Coronary artery (tissue), 2 donors: ENCODE measurements at regions not wholly inside any gene's neighbourhood (a gene's known extent, or its start where the extent isn't known, plus 50 kb on each side); places are given as distances from the start of the nearest gene placed in this dataset.

ENCODE experiments used
- DNase-seq: peaks from one replicate; pipeline ENCODE4 v3.0.0-alpha.2; 2017; ENCODE audit warnings: low spot score
- H3K27ac ChIP-seq, 2 donors: fragments of 200-600 bp; sonication (generic); one replicate each; pipeline ENCODE4 v1.5.1; 2016 to 2019
- H3K4me3 ChIP-seq: fragments of 200-600 bp; sonication (generic); 2 replicates; pipeline ENCODE4 v1.5.1; 2016; ENCODE audit warnings: mild to moderate bottlenecking, moderate library complexity
- TF ChIP-seq, protein P1 (sequence below): fragments of 200-600 bp; sonication (generic); IDR thresholded peaks from one replicate; pipeline ENCODE4 v1.5.1; 2019; ENCODE audit warnings: antibody characterized with exemption

- no peak overlapping the region for H3K4me3 ChIP-seq
- no peak for DNase-seq
- H3K27ac ChIP-seq: no peak overlapping the region
- TF ChIP-seq, protein P1, sequence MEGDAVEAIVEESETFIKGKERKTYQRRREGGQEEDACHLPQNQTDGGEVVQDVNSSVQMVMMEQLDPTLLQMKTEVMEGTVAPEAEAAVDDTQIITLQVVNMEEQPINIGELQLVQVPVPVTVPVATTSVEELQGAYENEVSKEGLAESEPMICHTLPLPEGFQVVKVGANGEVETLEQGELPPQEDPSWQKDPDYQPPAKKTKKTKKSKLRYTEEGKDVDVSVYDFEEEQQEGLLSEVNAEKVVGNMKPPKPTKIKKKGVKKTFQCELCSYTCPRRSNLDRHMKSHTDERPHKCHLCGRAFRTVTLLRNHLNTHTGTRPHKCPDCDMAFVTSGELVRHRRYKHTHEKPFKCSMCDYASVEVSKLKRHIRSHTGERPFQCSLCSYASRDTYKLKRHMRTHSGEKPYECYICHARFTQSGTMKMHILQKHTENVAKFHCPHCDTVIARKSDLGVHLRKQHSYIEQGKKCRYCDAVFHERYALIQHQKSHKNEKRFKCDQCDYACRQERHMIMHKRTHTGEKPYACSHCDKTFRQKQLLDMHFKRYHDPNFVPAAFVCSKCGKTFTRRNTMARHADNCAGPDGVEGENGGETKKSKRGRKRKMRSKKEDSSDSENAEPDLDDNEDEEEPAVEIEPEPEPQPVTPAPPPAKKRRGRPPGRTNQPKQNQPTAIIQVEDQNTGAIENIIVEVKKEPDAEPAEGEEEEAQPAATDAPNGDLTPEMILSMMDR: no peak
Measured at GRCh38 chr10:2716596-2716995, 350.8 kb upstream of the PFKP start.

DNA sequence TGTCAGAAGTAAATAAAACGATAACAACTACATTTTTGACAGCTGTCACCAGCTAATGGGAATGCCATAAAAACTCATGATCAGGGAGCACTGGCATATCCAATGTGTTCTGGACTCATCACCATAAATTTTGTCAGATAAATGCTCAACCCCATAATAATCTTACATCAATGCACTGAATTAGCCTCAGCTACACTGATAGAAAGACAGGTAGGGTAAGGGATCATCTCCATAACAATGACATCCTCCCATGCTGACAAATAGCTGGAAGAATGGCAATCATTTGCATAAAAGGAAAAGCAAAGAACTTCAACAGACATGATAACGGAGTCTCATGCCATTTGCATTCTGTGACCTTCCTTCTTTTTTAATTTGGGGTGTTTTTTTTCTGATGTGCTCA lies 352.8 kb upstream of the PFKP start:
- Histone ChIP-seq H3K27ac (no peak overlapping the region), H3K4me3 (no peak overlapping the region)
- TF ChIP-seq, protein P1: no peak
- no peak for DNase-seq

- TF ChIP-seq, protein P1: no peak
- DNase-seq: no peak
- Histone ChIP-seq H3K4me3 (no peak overlapping the region), H3K27ac (no peak overlapping the region)
Measured at GRCh38 chr10:2703953-2704352, 363.4 kb upstream of the PFKP start.

GRCh38 chr10:2701802-2702201 lies 365.5 kb upstream of the PFKP start:
- TF ChIP-seq, protein P1: no peak
- DNase-seq: no peak

GRCh38 chr10:2700626-2701305 lies 366.6 kb upstream of the PFKP start:
- TF ChIP-seq, protein P1: no peak
- H3K4me3 ChIP-seq: no peak overlapping the region
- no peak for DNase-seq
- no peak overlapping the region for H3K27ac ChIP-seq

More at GRCh38 chr10:2701802-2702201, 365.5 kb upstream of the PFKP start:
- Histone ChIP-seq H3K27ac (no peak overlapping the region), H3K4me3 (no peak overlapping the region)

GRCh38 chr10:2688958-2689357 lies 378.4 kb upstream of the PFKP start:
- TF ChIP-seq, protein P1: no peak
- Histone ChIP-seq H3K4me3 (no peak overlapping the region), H3K27ac (no peak overlapping the region)
- no peak for DNase-seq

- Histone ChIP-seq H3K4me3 (no peak overlapping the region), H3K27ac (no peak overlapping the region)
- DNase-seq: no peak
- TF ChIP-seq, protein P1: no peak
Measured at GRCh38 chr10:2686691-2687090, 380.7 kb upstream of the PFKP start.
